ENCODE measurements at regions not wholly inside any gene's neighbourhood (a gene's known extent, or its start where the extent isn't known, plus 50 kb on each side); places are given as distances from the start of the nearest gene placed in this dataset.

GRCh38 chr2:77910136-77910535 lies 388.0 kb upstream of the LRRTM4 start:
- Histone ChIP-seq H3K27ac (ENCODE audit: low read length) (no peak overlapping the region), H3K4me3 (ENCODE audit: low read length) (no peak overlapping the region), H3K9me3 (ENCODE audit: control insufficient read depth, low read depth, low read length) (no peaks in the 10 kb centered on the region), H3K27me3 (ENCODE audit: control insufficient read depth, insufficient read depth, low read length) (no peaks in the 10 kb centered on the region), H3K36me3 (ENCODE audit: control insufficient read depth, insufficient read depth, low read length) (no peaks in the 10 kb centered on the region), H3K4me1 (ENCODE audit: control insufficient read depth, insufficient read depth, low read length) (no peaks in the 10 kb centered on the region)
- DNase-seq = no peak
- WGBS (ENCODE audit: insufficient coverage, low lambda C conversion rate) = no CpG with 5 or more reads among the region's 3 CpGs

- Histone ChIP-seq H3K27me3 (ENCODE audit: control insufficient read depth, insufficient read depth, low read length) (no peaks in the 10 kb centered on the region), H3K9me3 (ENCODE audit: control insufficient read depth, low read depth, low read length) (no peaks in the 10 kb centered on the region), H3K4me3 (ENCODE audit: low read length) (no peak overlapping the region), H3K36me3 (ENCODE audit: control insufficient read depth, insufficient read depth, low read length) (no peaks in the 10 kb centered on the region), H3K4me1 (ENCODE audit: control insufficient read depth, insufficient read depth, low read length) (no peaks in the 10 kb centered on the region), H3K27ac (ENCODE audit: low read length) (no peak overlapping the region)
- no peak for DNase-seq
- WGBS (ENCODE audit: insufficient coverage, low lambda C conversion rate) = 72% methylated on average over 2 of the region's 3 CpGs
Measured at GRCh38 chr2:77920838-77921366, 398.7 kb upstream of the LRRTM4 start.

- Histone ChIP-seq H3K27me3 (ENCODE audit: control insufficient read depth, insufficient read depth, low read length) (no peaks in the 10 kb centered on the region), H3K9me3 (ENCODE audit: control insufficient read depth, low read depth, low read length) (no peaks in the 10 kb centered on the region), H3K36me3 (ENCODE audit: control insufficient read depth, insufficient read depth, low read length) (no peaks in the 10 kb centered on the region), H3K4me3 (ENCODE audit: low read length) (no peak overlapping the region), H3K4me1 (ENCODE audit: control insufficient read depth, insufficient read depth, low read length) (no peaks in the 10 kb centered on the region), H3K27ac (ENCODE audit: low read length) (no peak overlapping the region)
- no CpG with 5 or more reads among the region's 1 CpG for WGBS (ENCODE audit: insufficient coverage, low lambda C conversion rate)
- no peak for DNase-seq
Measured at GRCh38 chr2:77922567-77922966, 400.4 kb upstream of the LRRTM4 start.

- Histone ChIP-seq H3K36me3 (ENCODE audit: control insufficient read depth, insufficient read depth, low read length) (no peaks in the 10 kb centered on the region), H3K9me3 (ENCODE audit: control insufficient read depth, low read depth, low read length) (no peaks in the 10 kb centered on the region), H3K27ac (ENCODE audit: low read length) (no peak overlapping the region), H3K4me3 (ENCODE audit: low read length) (no peak overlapping the region), H3K4me1 (ENCODE audit: control insufficient read depth, insufficient read depth, low read length) (no peaks in the 10 kb centered on the region), H3K27me3 (ENCODE audit: control insufficient read depth, insufficient read depth, low read length) (no peaks in the 10 kb centered on the region)
- WGBS (ENCODE audit: insufficient coverage, low lambda C conversion rate) = 100% methylated on average over 1 of the region's 5 CpGs
- DNase-seq = no peak
Measured at GRCh38 chr2:77937366-77937765, 415.2 kb upstream of the LRRTM4 start.

- H3K4me3 ChIP-seq (ENCODE audit: low read length) = no peak overlapping the region
- no peaks in the 10 kb centered on the region for H3K4me1 ChIP-seq (ENCODE audit: control insufficient read depth, insufficient read depth, low read length)
- no peaks in the 10 kb centered on the region for H3K27me3 ChIP-seq (ENCODE audit: control insufficient read depth, insufficient read depth, low read length)
- no peaks in the 10 kb centered on the region for H3K36me3 ChIP-seq (ENCODE audit: control insufficient read depth, insufficient read depth, low read length)
- DNase-seq = no peak
- H3K27ac ChIP-seq (ENCODE audit: low read length) = no peak overlapping the region
- 89% methylated on average over 1 of the region's 1 CpG for whole genome bisulfite sequencing (ENCODE audit: insufficient coverage, low lambda C conversion rate)
- H3K9me3 ChIP-seq (ENCODE audit: control insufficient read depth, low read depth, low read length) = no peaks in the 10 kb centered on the region
Measured at GRCh38 chr2:77938462-77938861, 416.3 kb upstream of the LRRTM4 start.

GRCh38 chr2:77939370-77939769 lies 417.2 kb upstream of the LRRTM4 start:
- 83% methylated on average over 1 of the region's 1 CpG for WGBS (ENCODE audit: insufficient coverage, low lambda C conversion rate)
- H3K36me3 ChIP-seq (ENCODE audit: control insufficient read depth, insufficient read depth, low read length) = no peaks in the 10 kb centered on the region
- no peak for DNase-seq
- no peaks in the 10 kb centered on the region for H3K4me1 ChIP-seq (ENCODE audit: control insufficient read depth, insufficient read depth, low read length)
- no peaks in the 10 kb centered on the region for H3K27me3 ChIP-seq (ENCODE audit: control insufficient read depth, insufficient read depth, low read length)
- no peak overlapping the region for H3K27ac ChIP-seq (ENCODE audit: low read length)
- no peak overlapping the region for H3K4me3 ChIP-seq (ENCODE audit: low read length)
- H3K9me3 ChIP-seq (ENCODE audit: control insufficient read depth, low read depth, low read length) = no peaks in the 10 kb centered on the region

GRCh38 chr2:77939801-77940200 lies 417.6 kb upstream of the LRRTM4 start:
- no peak for DNase-seq
- H3K4me1 ChIP-seq (ENCODE audit: control insufficient read depth, insufficient read depth, low read length) = no peaks in the 10 kb centered on the region
- H3K27ac ChIP-seq (ENCODE audit: low read length) = no peak overlapping the region
- no peaks in the 10 kb centered on the region for H3K27me3 ChIP-seq (ENCODE audit: control insufficient read depth, insufficient read depth, low read length)
- H3K4me3 ChIP-seq (ENCODE audit: low read length) = no peak overlapping the region
- no peaks in the 10 kb centered on the region for H3K36me3 ChIP-seq (ENCODE audit: control insufficient read depth, insufficient read depth, low read length)
- H3K9me3 ChIP-seq (ENCODE audit: control insufficient read depth, low read depth, low read length) = no peaks in the 10 kb centered on the region

- no peak overlapping the region for H3K4me3 ChIP-seq (ENCODE audit: low read length)
- H3K9me3 ChIP-seq (ENCODE audit: control insufficient read depth, low read depth, low read length) = peaks cover 5% of the 10 kb centered on the region
- no peaks in the 10 kb centered on the region for H3K27me3 ChIP-seq (ENCODE audit: control insufficient read depth, insufficient read depth, low read length)
- H3K36me3 ChIP-seq (ENCODE audit: control insufficient read depth, insufficient read depth, low read length) = no peaks in the 10 kb centered on the region
- H3K27ac ChIP-seq (ENCODE audit: low read length) = no peak overlapping the region
- no peak for DNase-seq
- no CpG with 5 or more reads among the region's 18 CpGs for WGBS (ENCODE audit: insufficient coverage, low lambda C conversion rate)
- H3K4me1 ChIP-seq (ENCODE audit: control insufficient read depth, insufficient read depth, low read length) = no peaks in the 10 kb centered on the region
Measured at GRCh38 chr2:77954931-77955330, 432.8 kb upstream of the LRRTM4 start.

- Histone ChIP-seq H3K27me3 (ENCODE audit: control insufficient read depth, insufficient read depth, low read length) (no peaks in the 10 kb centered on the region), H3K9me3 (ENCODE audit: control insufficient read depth, low read depth, low read length) (no peaks in the 10 kb centered on the region)
Measured at GRCh38 chr2:77962943-77963342, 440.8 kb upstream of the LRRTM4 start.

GRCh38 chr2:77977471-77978063 lies 455.4 kb upstream of the LRRTM4 start:
- Histone ChIP-seq H3K27ac (ENCODE audit: low read length) (no peak overlapping the region), H3K9me3 (ENCODE audit: control insufficient read depth, low read depth, low read length) (no peaks in the 10 kb centered on the region), H3K27me3 (ENCODE audit: control insufficient read depth, insufficient read depth, low read length) (no peaks in the 10 kb centered on the region), H3K4me1 (ENCODE audit: control insufficient read depth, insufficient read depth, low read length) (peaks cover 2% of the 10 kb centered on the region), H3K36me3 (ENCODE audit: control insufficient read depth, insufficient read depth, low read length) (no peaks in the 10 kb centered on the region), H3K4me3 (ENCODE audit: low read length) (no peak overlapping the region)
- DNase-seq = no peak
- WGBS (ENCODE audit: insufficient coverage, low lambda C conversion rate) = no CpG with 5 or more reads among the region's 3 CpGs

More at GRCh38 chr2:77962943-77963342, 440.8 kb upstream of the LRRTM4 start:
- DNase-seq = no peak
- Histone ChIP-seq H3K4me1 (ENCODE audit: control insufficient read depth, insufficient read depth, low read length) (no peaks in the 10 kb centered on the region), H3K27ac (ENCODE audit: low read length) (no peak overlapping the region), H3K36me3 (ENCODE audit: control insufficient read depth, insufficient read depth, low read length) (no peaks in the 10 kb centered on the region), H3K4me3 (ENCODE audit: low read length) (no peak overlapping the region)

GRCh38 chr2:77995161-77995560 lies 473.0 kb upstream of the LRRTM4 start:
- H3K4me1 ChIP-seq (ENCODE audit: control insufficient read depth, insufficient read depth, low read length) = no peaks in the 10 kb centered on the region
- no peaks in the 10 kb centered on the region for H3K27me3 ChIP-seq (ENCODE audit: control insufficient read depth, insufficient read depth, low read length)
- H3K36me3 ChIP-seq (ENCODE audit: control insufficient read depth, insufficient read depth, low read length) = no peaks in the 10 kb centered on the region
- no peak overlapping the region for H3K27ac ChIP-seq (ENCODE audit: low read length)
- no peaks in the 10 kb centered on the region for H3K9me3 ChIP-seq (ENCODE audit: control insufficient read depth, low read depth, low read length)
- no peak overlapping the region for H3K4me3 ChIP-seq (ENCODE audit: low read length)
- no peak for DNase-seq
